OCI-LY7 (cell line): ENCODE measurements at regions not wholly inside any gene's neighbourhood (a gene's known extent, or its start where the extent isn't known, plus 50 kb on each side); places are given as distances from the start of the nearest gene placed in this dataset.

Experiments
- EZH2phosphoT487 ChIP-seq: fragments of 200-600 bp; sonication (generic); IDR thresholded peaks from 2 replicates; pipeline ENCODE4 v1.6.1; 2018; ENCODE audit warnings: low read depth, borderline replicate concordance, mild to moderate bottlenecking, mixed run types, antibody characterized with exemption, low read length, moderate library complexity, mixed read lengths
- TF ChIP-seq, protein P1 (sequence below): fragments of 200-600 bp; sonication (generic); conservative IDR thresholded peaks from 2 replicates; pipeline ENCODE4 v1.5.1; 2014; ENCODE audit warnings: mild to moderate bottlenecking, antibody characterized with exemption, low read length, moderate library complexity, mixed read lengths

DNA sequence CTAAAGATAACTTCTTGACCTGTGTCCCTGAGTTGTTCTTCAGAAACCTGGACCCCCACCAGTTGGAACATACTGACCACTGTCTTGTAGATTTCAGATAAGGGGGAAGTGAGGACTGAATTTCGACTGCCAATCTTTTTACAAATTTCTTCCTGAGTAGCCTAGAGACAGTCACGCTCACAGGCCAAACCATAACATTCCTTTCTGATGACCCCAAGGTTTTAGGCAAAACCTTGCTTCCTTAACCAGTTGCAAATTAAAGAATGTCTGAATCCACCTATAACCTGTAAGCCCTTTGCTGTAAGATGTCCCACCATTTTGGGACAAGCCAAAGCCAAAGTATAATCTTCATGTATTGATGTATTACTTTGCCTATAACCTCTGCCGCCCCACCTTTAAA, 306.9 kb downstream of the LRFN2 start:
- TF ChIP-seq, protein P1, sequence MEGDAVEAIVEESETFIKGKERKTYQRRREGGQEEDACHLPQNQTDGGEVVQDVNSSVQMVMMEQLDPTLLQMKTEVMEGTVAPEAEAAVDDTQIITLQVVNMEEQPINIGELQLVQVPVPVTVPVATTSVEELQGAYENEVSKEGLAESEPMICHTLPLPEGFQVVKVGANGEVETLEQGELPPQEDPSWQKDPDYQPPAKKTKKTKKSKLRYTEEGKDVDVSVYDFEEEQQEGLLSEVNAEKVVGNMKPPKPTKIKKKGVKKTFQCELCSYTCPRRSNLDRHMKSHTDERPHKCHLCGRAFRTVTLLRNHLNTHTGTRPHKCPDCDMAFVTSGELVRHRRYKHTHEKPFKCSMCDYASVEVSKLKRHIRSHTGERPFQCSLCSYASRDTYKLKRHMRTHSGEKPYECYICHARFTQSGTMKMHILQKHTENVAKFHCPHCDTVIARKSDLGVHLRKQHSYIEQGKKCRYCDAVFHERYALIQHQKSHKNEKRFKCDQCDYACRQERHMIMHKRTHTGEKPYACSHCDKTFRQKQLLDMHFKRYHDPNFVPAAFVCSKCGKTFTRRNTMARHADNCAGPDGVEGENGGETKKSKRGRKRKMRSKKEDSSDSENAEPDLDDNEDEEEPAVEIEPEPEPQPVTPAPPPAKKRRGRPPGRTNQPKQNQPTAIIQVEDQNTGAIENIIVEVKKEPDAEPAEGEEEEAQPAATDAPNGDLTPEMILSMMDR = no peak
- TF ChIP-seq EZH2phosphoT487 = no peak
